ENCODE measurements at regions not wholly inside any gene's neighbourhood (a gene's known extent, or its start where the extent isn't known, plus 50 kb on each side); places are given as distances from the start of the nearest gene placed in this dataset.

DNA sequence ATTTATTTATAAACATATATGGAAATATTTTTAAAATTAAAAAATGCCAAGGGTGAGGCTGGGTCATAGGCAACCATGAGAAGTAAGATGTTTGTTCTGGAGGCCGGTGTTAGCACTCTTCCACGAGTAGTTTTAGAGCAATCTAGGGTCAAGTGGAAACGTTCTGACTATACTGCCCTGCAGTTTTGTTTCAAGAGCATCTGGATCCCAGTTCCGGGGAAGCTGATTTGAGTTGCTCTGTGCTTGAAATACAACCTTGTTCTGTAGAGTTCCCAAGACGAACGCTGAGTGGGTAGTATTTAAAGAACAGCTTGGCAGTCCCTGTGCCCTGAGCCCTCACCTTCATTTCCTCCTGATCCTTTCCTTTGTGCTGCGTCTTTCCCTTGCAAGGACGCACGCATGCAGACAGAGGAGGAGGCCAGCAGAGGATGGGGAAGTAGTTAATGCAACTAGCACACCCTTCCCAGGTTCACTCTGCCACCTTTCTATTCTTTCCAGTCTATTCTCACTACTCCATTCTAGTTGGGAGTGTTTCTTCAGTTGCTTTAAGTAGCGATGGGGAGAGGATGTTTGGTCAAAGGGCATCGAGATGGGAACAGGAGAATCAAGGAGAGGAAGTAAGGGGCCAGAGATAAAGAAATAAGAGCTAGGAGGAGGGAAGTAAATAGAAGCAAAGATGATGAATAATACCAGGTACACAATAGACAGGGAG lies 68.3 kb upstream of the ZSWIM6 start:
- TF ChIP-seq, protein P1, sequence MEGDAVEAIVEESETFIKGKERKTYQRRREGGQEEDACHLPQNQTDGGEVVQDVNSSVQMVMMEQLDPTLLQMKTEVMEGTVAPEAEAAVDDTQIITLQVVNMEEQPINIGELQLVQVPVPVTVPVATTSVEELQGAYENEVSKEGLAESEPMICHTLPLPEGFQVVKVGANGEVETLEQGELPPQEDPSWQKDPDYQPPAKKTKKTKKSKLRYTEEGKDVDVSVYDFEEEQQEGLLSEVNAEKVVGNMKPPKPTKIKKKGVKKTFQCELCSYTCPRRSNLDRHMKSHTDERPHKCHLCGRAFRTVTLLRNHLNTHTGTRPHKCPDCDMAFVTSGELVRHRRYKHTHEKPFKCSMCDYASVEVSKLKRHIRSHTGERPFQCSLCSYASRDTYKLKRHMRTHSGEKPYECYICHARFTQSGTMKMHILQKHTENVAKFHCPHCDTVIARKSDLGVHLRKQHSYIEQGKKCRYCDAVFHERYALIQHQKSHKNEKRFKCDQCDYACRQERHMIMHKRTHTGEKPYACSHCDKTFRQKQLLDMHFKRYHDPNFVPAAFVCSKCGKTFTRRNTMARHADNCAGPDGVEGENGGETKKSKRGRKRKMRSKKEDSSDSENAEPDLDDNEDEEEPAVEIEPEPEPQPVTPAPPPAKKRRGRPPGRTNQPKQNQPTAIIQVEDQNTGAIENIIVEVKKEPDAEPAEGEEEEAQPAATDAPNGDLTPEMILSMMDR (IDR thresholded peaks at IDR 0.05; ENCODE audit: borderline replicate concordance, extremely low read depth, low read length, poor library complexity, severe bottlenecking): no peak
- TF ChIP-seq EZH2 (IDR thresholded peaks at IDR 0.05; ENCODE audit: borderline replicate concordance, low read depth, low read length, severe bottlenecking): no peak

Data from DND-41 (cell line).